ENCODE measurements at regions not wholly inside any gene's neighbourhood (a gene's known extent, or its start where the extent isn't known, plus 50 kb on each side); places are given as distances from the start of the nearest gene placed in this dataset.

DNA sequence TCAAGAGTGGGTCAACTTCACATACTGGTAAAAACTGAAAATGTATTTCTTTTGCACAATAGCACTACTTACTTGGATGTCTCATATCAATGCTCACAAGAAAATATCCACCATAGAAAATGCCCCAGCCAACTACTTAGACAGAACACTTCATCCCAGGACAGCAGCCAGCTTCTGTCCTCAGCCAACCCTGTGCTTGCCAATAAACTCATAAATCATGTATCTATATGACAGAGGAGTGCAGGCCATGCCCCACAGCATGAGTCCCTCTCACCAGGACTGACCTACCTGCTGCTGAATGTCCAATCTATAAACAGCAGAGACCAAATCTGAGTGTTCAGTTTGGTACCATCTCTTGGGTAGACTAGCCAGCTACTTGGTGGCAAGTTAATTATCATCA is 179.3 kb downstream of the OMA1 start:
- no peak for DNase-seq

DNA sequence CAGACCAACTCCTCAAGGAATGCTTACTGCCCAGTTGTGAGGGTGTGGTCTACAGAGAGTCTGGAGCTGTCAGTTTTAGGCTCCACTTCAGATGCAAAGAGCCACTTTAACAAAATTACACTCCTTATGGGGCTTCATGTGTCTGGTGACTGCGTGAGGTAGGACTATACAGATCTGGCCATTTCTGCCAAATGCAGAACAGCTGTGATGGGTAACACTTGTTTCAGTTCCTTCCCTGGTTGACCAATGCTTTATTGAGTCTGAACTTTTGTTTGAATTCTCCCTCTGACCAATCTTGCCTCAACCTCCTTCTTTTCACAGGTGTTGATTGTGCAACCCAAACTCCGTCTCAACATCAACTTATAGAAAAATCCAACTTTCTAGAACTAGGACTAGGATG is 181.2 kb downstream of the OMA1 start:
- no peak for DNase-seq

DNA sequence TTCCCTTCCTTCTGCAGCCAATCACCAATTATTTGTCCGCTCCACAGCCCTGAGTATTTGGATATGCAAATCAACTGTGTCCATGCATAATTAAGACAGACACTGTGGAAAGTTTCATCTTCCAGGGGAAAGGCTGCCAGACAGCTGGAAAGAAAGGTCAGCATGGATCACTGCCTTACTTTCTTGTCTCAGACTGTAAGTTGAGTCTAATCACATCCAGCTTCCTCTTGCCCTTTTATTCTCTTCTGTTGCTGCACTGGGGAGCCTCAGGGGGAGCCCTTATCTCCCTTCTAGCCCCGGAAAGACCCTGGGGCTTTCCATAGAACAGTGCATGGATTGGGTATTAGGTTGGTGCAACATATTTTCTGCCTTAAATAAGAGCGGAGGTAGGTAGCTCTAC is 182.9 kb downstream of the OMA1 start:
- DNase-seq, result peak; percentile 20

DNA sequence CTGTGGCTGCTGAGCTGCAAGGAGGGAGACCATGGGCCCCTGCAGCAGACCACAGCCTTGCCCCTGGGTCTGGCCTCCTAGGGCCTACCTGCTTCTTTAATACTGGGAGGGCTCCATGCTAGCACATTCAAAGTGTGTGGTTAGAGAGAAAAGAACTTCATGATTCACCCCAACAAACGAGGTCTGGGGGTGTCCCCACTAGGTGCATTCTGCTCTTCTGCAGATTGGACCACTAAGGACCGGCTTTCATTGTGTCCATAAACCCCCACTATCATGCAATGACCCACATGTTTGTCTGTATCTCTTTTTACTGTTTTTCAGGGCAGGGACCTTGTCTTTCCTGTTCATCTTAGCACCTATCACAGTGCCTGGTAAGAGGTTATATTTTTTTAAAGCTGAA is 185.4 kb downstream of the OMA1 start:
- no peak for DNase-seq

DNA sequence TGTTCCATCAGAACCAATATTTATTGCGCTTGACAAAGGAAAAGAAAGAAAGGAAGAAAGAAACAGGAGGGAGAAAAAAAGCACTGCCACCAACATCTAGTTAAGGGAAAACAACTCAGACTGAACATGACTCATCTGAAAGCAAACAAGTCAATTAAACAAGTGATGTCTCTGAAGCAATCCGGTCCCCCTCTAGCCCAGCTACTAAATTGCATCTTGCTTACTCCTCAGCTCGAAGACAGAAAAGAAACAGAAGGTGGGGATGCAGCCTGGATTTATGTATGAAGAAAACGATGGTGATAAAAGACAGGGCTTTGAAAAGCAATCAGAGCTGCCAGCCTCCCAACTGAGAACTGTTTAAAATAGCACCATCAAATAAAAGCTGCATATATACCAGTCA is 188.2 kb downstream of the OMA1 start:
- peak; percentile 13 for DNase-seq

DNA sequence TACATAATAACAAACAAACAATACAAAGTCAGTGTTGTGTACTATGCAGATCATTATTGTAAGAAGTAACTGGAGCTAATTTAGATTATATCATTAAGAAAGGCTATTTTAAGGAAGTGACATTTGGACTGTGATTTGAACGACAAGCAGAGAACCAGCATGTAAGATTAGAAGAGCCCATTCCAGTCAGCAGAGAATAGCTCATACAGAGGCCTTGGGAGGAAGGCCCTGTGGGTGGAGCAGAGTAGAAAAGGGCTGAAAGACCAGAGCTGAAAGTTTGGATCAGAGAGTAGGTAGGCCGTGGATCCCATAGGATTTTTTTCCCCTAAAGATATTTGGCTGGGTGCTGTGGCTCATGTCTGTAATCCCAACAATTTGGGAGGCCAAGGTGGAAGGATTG is 190.1 kb downstream of the OMA1 start:
- no peak for DNase-seq

DNA sequence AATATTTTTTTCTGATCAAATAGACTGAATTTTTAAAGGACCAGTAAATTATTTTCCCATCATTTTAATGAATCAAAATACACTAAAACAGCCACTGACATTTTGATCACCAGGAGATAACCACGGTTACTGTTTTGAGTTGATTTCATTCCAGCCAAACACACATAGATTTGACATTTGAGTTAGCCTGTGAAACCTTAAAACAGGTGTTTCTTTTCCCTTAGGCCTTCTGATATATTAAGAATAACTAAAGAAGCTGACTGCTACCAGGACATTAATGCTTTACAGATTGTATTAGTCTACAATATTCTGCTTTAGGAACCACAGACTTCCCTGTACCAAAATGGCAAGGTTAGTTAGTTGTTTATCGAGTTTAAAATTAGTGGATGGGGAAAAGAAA is 193.4 kb downstream of the OMA1 start:
- no peak for DNase-seq

DNA sequence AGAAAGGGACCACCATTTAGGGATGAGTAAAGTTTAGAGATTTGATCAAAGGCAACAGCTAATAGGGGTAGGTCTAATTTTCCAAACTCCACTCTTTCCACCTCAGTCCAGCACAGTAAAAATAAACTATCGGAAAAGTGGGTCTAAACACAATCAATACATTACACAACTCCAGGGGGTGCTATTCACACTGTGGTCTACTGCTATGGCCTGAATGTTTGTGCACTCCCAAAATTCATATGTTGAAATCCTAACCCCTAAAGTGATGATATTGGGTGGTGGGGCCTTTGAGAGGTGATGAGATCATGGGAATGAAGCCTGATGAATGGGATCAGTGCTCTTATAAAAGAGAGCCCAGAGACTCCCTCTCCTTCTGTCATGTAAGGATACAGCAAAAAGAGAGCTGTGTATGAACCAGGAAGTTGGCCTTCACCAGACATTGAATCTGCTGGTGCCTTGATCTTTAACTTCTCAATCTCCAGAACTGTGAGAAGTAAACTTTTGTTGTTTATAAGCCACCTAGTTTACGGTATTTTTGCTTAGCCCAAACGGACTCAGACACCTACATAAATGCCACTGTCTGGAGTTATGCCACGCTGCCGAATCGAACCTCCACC is 193.9 kb downstream of the OMA1 start:
- DNase-seq, result no peak

DNA sequence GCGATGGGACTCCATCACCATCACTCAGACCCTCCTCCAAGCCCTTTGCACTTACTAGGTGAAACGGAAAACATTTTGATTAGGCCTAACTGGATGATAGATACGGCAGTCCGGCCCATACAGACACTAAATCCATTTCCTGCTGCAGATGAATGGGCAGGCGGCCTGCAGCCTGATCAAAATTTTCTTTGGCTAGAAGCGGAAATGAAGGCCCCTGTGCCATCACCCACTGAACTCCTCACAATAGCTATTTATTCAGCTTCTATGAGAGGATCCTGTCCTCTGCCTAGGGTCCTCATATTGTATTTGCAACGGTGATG is 200.5 kb downstream of the OMA1 start:
- no peak for DNase-seq

DNA sequence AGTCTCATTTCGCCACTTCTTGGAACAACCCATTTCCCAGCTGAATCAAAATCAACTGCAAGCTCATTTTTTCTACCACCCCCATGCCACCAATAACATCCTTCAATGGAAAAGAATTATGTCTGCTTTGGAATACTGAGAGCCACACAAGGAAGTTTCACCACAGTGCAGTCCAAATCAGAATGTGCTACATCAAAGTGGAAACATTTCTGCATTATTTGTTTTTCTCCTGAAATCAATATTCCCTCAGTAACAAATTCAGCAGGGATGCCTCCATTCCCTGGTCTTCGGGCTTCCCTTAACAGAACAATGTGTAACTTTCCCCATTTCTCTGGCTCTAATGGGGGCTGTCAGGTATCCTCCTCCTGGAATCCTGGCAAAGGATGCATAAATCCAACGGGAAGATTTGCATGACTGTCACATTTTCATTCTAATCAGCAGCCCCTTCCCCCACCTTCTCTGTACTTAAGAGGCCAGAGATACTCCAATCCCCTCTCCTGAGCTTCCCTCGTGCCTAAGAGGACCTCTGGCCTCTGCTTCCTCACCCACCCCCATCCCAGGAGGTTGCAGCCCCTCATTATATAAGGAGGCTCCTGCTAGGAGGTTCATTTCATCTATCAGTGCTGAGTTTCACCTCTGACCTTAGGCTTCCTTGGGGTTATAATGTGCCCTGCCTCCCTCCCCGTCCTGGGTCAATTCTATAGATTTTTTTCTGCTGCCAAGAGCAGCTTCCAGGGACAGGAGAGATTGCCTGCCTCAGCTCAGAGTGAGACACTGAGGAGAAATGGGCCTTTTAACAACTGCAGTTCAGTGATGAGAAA is 201.1 kb downstream of the OMA1 start:
- DNase-seq, result no peak

DNA sequence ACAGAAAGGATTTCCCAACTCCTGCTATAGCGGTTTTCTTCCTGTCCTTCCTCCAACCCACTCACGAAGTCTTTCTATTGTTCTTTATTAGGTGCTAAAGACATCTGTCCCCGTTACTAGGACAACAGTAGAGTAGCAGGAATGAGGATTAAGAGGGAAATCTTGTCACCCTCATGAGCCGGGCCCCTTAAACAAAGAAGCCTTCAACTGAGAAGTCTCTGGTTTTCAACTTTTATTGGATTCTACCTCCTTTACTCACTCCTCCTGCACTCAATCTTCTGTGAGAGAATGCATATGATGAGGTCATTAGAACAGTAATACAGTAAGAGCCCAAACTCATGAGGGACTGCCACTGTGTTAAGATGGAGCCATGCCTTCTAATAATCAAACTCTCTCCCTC is 206.3 kb downstream of the OMA1 start:
- no peak for DNase-seq

DNA sequence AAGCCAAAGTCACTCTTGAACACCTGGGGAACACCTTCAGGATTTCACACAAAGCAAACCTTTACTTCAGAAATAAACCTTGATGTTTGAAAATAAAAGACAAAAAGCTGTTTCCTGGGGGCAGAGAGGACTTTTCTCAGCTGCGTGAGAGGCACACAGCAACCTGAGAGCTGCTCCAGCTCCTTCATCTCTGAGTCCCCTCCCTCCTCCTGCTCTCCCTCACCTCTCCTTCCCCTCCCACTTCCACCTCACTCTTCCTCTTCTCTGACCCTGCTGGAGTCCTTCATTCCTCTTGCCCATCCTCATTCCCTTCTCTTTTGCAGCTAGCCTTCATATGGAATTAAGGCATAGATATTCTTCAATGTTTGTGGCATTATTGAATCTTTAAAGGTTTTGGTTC is 208.4 kb downstream of the OMA1 start:
- DNase-seq, result no peak

DNA sequence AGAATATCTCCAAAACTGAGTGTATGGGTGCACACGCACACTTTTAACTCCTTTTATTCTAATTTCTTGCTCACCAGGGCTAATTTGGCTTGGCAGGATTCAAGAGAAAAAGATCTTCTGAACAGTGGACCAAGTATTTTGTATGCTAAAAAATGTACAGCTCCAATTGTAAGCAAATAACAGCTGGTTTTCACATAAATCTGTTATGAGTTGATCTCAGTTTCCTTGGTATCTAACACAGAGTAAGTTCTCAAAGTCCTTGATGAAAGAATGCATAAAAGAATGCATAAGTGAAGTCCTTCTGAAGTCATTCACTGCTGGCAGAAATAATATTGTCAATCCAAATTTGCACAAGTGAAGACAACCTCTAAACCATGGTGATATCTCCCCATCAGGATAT is 213.0 kb downstream of the OMA1 start:
- peak; percentile 27 for DNase-seq

DNA sequence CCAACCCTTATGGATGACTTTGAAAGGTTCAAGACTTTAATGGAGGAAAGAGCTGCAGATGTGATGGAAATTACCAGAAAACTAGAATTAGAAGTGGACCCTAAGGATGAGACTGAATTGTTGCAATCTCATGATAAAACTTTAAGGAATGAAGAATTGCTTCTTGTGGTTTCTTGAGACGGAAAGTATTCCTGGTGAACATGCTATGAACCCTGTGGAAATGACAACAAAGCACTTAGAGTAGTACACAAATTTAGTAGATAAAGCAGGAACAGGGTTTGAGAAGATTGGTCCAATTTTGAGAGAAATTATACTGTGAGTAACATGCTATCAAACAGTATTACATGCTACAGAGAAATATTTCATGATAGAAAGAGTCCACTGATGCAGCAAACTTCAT is 215.4 kb downstream of the OMA1 start:
- DNase-seq, result peak; percentile 80

DNA sequence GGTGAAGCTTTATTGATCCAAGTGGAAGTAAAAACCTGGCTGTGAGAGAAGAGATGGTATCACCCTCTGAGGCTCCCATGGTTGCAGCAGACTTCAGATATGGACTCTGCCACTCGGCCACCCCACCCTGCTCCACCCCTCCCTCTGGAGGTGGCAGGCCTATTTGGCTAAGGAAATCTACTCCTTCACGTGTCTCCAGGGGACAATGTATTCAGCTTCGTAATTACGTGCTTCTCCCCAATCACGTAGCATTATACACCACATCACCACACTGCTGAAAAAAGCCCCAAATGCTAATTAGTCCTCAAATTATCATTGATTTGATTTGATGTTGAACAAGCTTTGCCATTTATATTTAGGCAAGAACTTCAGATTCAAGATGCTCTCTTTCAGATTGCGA is 220.7 kb downstream of the OMA1 start:
- DNase-seq, result no peak

DNA sequence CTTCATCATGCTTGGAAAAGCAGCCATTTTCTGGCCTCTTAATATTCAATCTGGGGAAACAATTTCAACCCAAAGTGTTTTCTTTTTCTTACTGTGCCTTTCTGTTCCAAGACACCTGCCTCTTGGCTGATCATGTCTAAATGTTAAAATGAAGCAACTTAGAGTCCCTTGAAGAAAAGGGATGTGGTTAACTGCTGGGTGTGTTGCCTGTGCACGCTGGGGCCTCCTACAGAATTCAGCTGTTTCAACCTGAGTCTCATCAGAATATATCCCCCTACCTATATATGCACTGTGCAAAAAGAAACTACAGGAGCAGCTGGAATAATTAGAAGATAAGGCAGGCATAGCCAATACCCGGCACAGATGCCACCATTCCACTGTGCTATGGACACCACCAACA is 222.0 kb downstream of the OMA1 start:
- no peak for DNase-seq

DNA sequence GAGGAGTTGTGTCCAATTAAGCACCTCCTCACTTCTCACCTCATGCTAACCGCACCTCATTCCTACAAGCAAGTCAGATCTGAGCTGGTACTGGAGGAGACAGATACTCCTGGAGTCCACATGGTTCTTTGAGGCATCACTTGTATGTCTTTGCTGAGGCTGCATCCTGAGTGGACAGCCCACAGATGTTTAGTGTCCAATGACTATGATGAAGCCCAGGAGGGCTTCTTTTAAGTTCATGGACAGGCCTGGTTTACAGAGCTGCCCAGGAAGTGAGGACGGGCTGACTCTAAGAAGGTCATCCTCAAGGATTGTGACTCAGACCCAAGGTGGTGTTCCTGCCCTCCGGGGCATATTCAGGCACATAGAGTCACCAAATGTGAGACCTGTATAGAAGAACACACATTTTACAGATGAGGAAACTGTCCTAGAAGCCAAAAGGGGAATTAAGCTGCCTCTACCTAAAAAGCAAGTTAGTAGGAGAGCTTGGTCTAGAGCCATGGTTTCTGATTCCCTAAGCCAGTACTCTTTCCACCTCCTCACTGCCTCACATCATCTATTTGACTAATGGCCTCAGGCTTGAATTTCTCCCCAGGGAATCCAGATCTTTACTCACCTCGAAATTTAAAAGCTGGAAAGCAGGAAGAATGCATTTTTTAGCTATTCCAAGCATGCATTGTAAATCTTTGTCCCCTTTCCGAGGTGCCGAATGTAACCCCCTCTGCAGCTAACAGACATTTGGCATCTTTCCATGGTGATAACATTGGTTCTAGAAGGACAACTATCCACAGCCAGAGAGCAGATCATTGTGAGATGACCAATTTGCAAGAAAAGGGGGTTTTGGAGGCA is 228.1 kb downstream of the OMA1 start:
- peak; percentile 87 for DNase-seq

DNA sequence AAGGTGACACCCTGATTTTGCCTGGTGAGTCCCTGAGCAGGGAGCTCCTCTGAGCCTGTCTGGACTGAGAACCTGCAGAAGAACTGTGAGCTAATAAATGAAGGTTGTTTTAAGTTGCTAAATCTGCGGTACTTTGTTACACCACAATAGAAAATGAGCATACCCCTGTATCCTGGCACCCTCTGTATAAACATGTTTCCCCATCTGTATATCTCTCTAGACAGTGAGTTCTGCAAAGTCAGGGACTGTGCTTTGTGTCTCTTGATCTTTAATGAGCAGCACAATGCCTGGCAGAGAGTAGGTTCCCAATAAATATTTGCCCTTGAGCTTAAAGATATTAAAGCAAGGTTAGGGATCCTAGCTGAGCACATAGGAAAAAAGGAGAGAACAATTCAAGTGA is 228.8 kb downstream of the OMA1 start:
- DNase-seq, result no peak

DNA sequence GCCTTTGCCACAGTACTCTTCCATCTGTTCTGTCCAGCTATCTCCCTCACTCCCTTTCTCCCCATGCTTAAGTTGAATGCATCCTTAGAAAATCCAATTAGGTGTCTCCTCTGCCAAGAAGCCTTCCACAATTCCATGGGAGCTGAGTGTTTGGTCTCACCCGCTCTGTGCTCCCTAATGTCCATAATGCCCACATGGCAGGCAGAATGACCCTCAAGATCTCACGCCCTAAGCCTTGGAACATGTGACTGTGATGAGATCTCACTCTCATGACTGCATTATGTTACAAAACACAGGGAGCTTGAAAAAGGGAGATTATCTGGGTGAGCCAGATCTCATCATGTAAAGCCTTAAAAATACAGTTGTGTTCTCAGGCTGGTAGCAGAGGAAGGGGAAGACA is 229.4 kb downstream of the OMA1 start:
- no peak for DNase-seq

DNA sequence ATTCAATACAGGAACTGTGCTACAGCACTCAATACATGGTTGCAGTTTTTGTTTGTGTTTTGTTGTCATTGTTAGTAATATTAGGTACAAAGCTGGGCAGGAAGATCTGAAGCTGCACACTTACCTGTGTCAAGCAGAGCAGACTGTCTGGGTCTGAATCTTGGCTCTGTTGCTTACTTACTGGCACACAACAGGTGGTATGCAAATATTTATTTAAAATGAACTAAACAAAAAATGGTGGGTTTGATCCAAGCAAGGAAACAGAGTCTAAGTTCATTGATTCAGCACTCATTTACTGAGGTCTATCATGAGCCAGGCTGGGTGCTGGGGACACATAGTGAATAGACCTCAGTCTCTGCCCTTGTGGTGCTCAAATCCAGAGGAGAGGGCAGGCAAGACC is 230.4 kb downstream of the OMA1 start:
- DNase-seq, result no peak

DNA sequence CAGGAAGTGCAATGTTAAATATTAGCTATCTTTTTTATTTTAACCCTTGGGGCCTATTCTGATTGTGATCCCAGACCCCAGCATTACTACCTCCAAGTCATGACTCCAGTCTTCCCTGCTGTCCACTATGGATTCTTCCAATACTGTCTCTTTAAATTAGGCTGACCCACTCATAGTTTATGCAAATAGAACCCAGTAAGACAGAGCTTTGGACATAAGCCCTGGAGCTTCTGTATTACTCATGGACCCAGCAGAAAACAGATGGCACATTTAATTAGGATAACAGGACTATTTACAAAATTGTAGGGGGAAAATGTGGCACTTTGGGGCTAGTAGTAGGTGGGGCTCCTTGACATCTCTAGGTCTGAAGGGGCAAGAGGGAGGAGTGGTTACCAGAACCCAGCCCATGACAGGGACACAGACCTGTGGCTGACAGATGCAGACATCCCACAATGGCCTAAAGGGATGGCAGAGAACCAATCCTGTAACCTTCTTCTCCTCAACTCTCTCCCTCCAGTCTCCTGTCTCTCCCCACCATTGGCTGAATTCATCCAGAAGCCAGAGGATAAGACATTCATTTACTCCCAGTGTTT is 233.5 kb downstream of the OMA1 start:
- no peak for DNase-seq

DNA sequence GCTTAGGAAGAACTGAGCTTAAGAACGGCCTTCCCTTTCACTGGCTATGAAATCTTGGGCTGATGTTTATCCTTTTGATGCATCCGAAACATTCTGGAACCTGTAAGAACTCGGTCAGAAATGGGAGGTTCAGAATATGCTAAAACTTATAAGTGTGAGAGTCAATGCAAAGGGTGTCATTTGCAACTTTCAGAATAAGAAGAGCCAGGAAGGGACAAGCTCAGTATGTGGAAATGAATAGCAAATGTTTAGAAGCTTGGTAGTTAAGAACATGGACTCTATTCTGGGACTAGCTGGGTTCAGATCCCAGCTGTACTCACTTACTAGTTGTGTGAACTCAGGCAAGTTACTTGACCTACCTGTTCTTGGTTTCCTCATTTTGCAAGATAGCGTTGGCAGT is 234.1 kb downstream of the OMA1 start:
- DNase-seq, result no peak

DNA sequence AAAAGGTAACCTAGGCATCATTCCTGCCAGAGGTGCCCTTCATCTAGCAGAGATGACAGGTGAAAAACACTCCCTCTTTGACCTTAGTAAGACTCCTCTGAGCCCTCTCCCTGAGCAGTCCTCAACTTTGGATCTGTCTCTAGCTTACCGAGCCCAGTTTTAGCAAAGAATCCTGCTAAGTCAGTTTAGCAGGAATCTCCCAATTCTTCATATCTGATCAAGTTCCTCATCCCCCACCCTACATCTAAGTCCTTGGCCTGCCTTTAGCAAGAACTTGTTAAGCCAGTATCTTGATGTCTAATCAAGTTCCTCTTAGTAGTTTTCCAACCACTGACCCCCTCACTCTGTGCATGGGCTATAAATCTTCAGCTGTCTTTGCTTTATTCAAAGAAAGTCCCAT is 235.6 kb downstream of the OMA1 start:
- no peak for DNase-seq

DNA sequence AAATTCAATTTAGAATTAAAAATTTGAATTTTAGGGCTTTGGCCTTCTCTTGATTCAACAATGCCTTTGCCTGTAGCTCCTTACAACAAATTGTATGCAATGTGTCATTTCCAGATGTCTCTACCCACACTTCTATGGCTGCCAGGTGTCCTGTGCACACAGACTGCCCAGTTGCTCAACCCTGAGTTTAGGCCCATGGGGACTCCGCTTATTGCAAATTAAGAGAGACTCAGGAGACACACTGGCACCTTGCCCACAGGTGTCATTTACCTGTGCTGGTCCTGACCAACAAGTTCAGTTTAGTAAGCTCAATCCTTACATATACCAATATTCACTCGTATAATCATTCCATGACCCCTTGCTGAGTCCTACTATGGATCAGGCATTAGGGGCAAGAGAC is 236.1 kb downstream of the OMA1 start:
- DNase-seq, result no peak
